HG03066 (cell line): ENCODE measurements at regions not wholly inside any gene's neighbourhood (a gene's known extent, or its start where the extent isn't known, plus 50 kb on each side); places are given as distances from the start of the nearest gene placed in this dataset.
"Not testable (repeated sequence)": the region's sequence is repeated elsewhere in the genome, so short reads cannot be mapped to it uniquely, and the experiment has no call there.

ENCODE experiments used
- ATAC-seq: cut with Tn5 transposase; IDR thresholded peaks from one replicate; pipeline ENCODE4 v1.9.1; 2021; ENCODE audit warnings: low read depth; ENCODE audit not compliant: unreplicated experiment

- ATAC-seq, result no peak
Measured at GRCh38 chr2:3899536-3900155, 196.3 kb downstream of the DCDC2C start.

- ATAC-seq, result no peak
Measured at GRCh38 chr2:3902131-3902530, 198.8 kb downstream of the DCDC2C start.

- ATAC-seq, result no peak
Measured at GRCh38 chr2:3904061-3904460, 200.7 kb downstream of the DCDC2C start.

GRCh38 chr2:3908498-3908897, 205.1 kb downstream of the DCDC2C start:
- ATAC-seq, result not testable (repeated sequence)

GRCh38 chr2:3911882-3912455, 208.6 kb downstream of the DCDC2C start:
- no peak for ATAC-seq

- no peak for ATAC-seq
Measured at GRCh38 chr2:3913166-3913565, 209.8 kb downstream of the DCDC2C start.

GRCh38 chr2:3914241-3914640, 210.9 kb downstream of the DCDC2C start:
- no peak for ATAC-seq

- no peak for ATAC-seq
Measured at GRCh38 chr2:3927031-3927430, 223.7 kb downstream of the DCDC2C start.

- ATAC-seq, result no peak
Measured at GRCh38 chr2:3929374-3929773, 226.0 kb downstream of the DCDC2C start.

- ATAC-seq, result no peak
Measured at GRCh38 chr2:3930246-3930645, 226.9 kb downstream of the DCDC2C start.

- ATAC-seq, result no peak
Measured at GRCh38 chr2:3940661-3941060, 237.3 kb downstream of the DCDC2C start.

- ATAC-seq, result no peak
Measured at GRCh38 chr2:3942841-3943240, 239.5 kb downstream of the DCDC2C start.

- ATAC-seq, result no peak
Measured at GRCh38 chr2:3944071-3944470, 240.7 kb downstream of the DCDC2C start.

GRCh38 chr2:3944841-3945240, 241.5 kb downstream of the DCDC2C start:
- no peak for ATAC-seq

GRCh38 chr2:3948191-3948590, 244.8 kb downstream of the DCDC2C start:
- ATAC-seq, result no peak

- ATAC-seq, result no peak
Measured at GRCh38 chr2:3951131-3951954, 248.0 kb downstream of the DCDC2C start.

GRCh38 chr2:3952866-3953516, 249.6 kb downstream of the DCDC2C start:
- ATAC-seq, result no peak

GRCh38 chr2:3954261-3954660, 250.9 kb downstream of the DCDC2C start:
- ATAC-seq, result no peak

GRCh38 chr2:3956406-3956805, 253.0 kb downstream of the DCDC2C start:
- no peak for ATAC-seq

- ATAC-seq, result no peak
Measured at GRCh38 chr2:3956892-3957291, 253.5 kb downstream of the DCDC2C start.

- no peak for ATAC-seq
Measured at GRCh38 chr2:3958465-3958864, 255.1 kb downstream of the DCDC2C start.
